ENCODE measurements at regions not wholly inside any gene's neighbourhood (a gene's known extent, or its start where the extent isn't known, plus 50 kb on each side); places are given as distances from the start of the nearest gene placed in this dataset.
"Not testable (repeated sequence)": the region's sequence is repeated elsewhere in the genome, so short reads cannot be mapped to it uniquely, and the experiment has no call there.

- DNase-seq = no peak
Observed at GRCh38 chr16:17015702-17016101, 455.1 kb downstream of the XYLT1 start.

GRCh38 chr16:17017442-17017841, 453.3 kb downstream of the XYLT1 start:
- DNase-seq = no peak

GRCh38 chr16:17018585-17018939, 452.2 kb downstream of the XYLT1 start:
- DNase-seq = no peak

- DNase-seq = no peak
Observed at GRCh38 chr16:17019366-17019765, 451.4 kb downstream of the XYLT1 start.

- DNase-seq = no peak
Observed at GRCh38 chr16:17023606-17024005, 447.2 kb downstream of the XYLT1 start.

- DNase-seq = no peak
Observed at GRCh38 chr16:17024514-17024913, 446.2 kb downstream of the XYLT1 start.

- no peak for DNase-seq
Observed at GRCh38 chr16:17026600-17027242, 444.0 kb downstream of the XYLT1 start.

- no peak for DNase-seq
Observed at GRCh38 chr16:17027488-17028129, 443.2 kb downstream of the XYLT1 start.

GRCh38 chr16:17029602-17030350, 441.0 kb downstream of the XYLT1 start:
- DNase-seq = no peak

- DNase-seq = no peak
Observed at GRCh38 chr16:17031484-17032268, 439.1 kb downstream of the XYLT1 start.

- DNase-seq = no peak
Observed at GRCh38 chr16:17032332-17032731, 438.4 kb downstream of the XYLT1 start.

- DNase-seq = no peak
Observed at GRCh38 chr16:17034477-17035252, 436.1 kb downstream of the XYLT1 start.

GRCh38 chr16:17037499-17037898, 433.3 kb downstream of the XYLT1 start:
- DNase-seq = no peak

GRCh38 chr16:17038415-17038814, 432.3 kb downstream of the XYLT1 start:
- DNase-seq = no peak

- not testable (repeated sequence) for DNase-seq
Observed at GRCh38 chr16:17049109-17049508, 421.7 kb downstream of the XYLT1 start.

- no peak for DNase-seq
Observed at GRCh38 chr16:17050468-17050867, 420.3 kb downstream of the XYLT1 start.
